Cardiac muscle cell (in vitro differentiated cells and primary cell): ENCODE measurements at regions not wholly inside any gene's neighbourhood (a gene's known extent, or its start where the extent isn't known, plus 50 kb on each side); places are given as distances from the start of the nearest gene placed in this dataset.

ENCODE experiments used
- DNase-seq, 2 donors: peaks; one replicate each; pipeline versions ENCODE4 v3.0.0 to v3.0.0-alpha.2; 2010 to 2017; ENCODE audit warnings: low read depth in 1 of 2, low spot score in 1 of 2
- H3K27ac ChIP-seq: fragments of 200-600 bp; sonication (generic); 2 replicates; pipeline ENCODE4 v1.5.1; 2016
- H3K27me3 ChIP-seq: fragments of 200-600 bp; sonication (generic); 2 replicates; pipeline ENCODE4 v1.6.0; 2016; ENCODE audit warnings: control low read depth
- H3K36me3 ChIP-seq: fragments of 200-600 bp; sonication (generic); 2 replicates; pipeline ENCODE4 v1.5.1; 2016; ENCODE audit warnings: control low read depth
- H3K4me1 ChIP-seq: fragments of 200-600 bp; sonication (generic); 2 replicates; pipeline ENCODE4 v1.8.1; 2017; ENCODE audit warnings: low read depth, mild to moderate bottlenecking, mixed run types
- H3K4me3 ChIP-seq: fragments of 200-600 bp; sonication (generic); 2 replicates; pipeline ENCODE4 v1.5.1; 2016; ENCODE audit warnings: mild to moderate bottlenecking
- H3K9me3 ChIP-seq: fragments of 200-600 bp; sonication (generic); 2 replicates; pipeline ENCODE4 v1.5.1; 2017; ENCODE audit warnings: low read depth, mild to moderate bottlenecking, control low read depth
- TF ChIP-seq, protein P1 (sequence below): IDR thresholded peaks from 2 replicates; pipeline ENCODE4 v1.5.1; 2012; ENCODE audit warnings: low read depth, mild to moderate bottlenecking, low read length

- no peak overlapping the region for H3K4me3 ChIP-seq
- TF ChIP-seq, protein P1, sequence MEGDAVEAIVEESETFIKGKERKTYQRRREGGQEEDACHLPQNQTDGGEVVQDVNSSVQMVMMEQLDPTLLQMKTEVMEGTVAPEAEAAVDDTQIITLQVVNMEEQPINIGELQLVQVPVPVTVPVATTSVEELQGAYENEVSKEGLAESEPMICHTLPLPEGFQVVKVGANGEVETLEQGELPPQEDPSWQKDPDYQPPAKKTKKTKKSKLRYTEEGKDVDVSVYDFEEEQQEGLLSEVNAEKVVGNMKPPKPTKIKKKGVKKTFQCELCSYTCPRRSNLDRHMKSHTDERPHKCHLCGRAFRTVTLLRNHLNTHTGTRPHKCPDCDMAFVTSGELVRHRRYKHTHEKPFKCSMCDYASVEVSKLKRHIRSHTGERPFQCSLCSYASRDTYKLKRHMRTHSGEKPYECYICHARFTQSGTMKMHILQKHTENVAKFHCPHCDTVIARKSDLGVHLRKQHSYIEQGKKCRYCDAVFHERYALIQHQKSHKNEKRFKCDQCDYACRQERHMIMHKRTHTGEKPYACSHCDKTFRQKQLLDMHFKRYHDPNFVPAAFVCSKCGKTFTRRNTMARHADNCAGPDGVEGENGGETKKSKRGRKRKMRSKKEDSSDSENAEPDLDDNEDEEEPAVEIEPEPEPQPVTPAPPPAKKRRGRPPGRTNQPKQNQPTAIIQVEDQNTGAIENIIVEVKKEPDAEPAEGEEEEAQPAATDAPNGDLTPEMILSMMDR = no peak
- DNase-seq = peak in 1 of 2 donors; percentile 81
- H3K4me1 ChIP-seq = no peaks in the 10 kb centered on the region
- no peak overlapping the region for H3K27ac ChIP-seq
- no peaks in the 10 kb centered on the region for H3K9me3 ChIP-seq
- H3K36me3 ChIP-seq = no peaks in the 10 kb centered on the region
- peaks cover 4% of the 10 kb centered on the region for H3K27me3 ChIP-seq
These were observed 75.5 kb upstream of the PCGF5 start for GRCh38 chr10:91144961-91145360.

DNA sequence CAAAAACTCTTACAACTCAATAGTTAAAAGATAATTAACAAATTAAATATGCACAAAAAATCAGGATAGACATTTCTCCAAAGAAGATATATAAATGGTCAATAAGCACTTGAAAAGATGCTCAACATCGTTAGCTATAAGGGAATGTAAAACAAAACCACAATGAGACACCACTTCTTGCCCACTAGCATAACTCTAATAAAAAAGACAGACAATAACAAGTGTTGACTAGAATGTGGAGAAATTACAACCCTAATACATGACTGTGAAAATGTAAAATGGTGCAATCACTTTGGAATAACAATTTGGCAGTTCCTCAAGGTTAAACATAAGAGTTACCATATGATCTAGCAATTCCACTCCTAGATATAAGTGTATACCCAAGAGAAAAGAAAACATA is 74.3 kb upstream of the PCGF5 start:
- H3K9me3 ChIP-seq = no peaks in the 10 kb centered on the region
- H3K36me3 ChIP-seq = no peaks in the 10 kb centered on the region

DNA sequence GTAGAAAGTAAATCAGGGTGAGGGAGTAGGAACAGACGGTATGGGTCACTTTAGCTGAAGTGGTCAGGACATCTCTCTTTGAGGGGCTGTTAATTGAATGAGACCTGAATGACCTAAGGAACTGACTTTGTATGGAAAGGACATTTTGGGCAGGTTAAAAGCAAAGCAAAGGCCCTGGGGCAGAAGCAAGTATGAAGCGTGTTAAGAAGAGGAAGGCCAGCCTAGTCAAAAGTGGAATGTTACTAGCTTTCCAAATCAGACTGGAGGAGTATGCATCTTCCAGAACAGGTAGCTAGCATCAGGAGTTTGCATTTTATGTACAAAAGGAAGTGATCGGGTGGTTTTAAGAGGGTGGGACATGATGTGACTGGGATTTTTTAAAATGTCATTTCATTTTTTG is 70.9 kb upstream of the PCGF5 start:
- no peaks in the 10 kb centered on the region for H3K9me3 ChIP-seq
- no peak for DNase-seq
- H3K36me3 ChIP-seq = no peaks in the 10 kb centered on the region
- no peak overlapping the region for H3K4me3 ChIP-seq
- H3K27me3 ChIP-seq = peaks cover 4% of the 10 kb centered on the region
- H3K4me1 ChIP-seq = no peaks in the 10 kb centered on the region
- no peak overlapping the region for H3K27ac ChIP-seq
- TF ChIP-seq, protein P1 = no peak

More for the DNA sequence above, 74.3 kb upstream of the PCGF5 start:
- Histone ChIP-seq H3K27ac (no peak overlapping the region), H3K4me3 (no peak overlapping the region), H3K27me3 (peaks cover 4% of the 10 kb centered on the region), H3K4me1 (no peaks in the 10 kb centered on the region)
- DNase-seq = no peak
- TF ChIP-seq, protein P1 = no peak

GRCh38 chr10:91150631-91151030 is 69.8 kb upstream of the PCGF5 start:
- Histone ChIP-seq H3K36me3 (no peaks in the 10 kb centered on the region), H3K27ac (no peak overlapping the region), H3K27me3 (peaks cover 10% of the 10 kb centered on the region), H3K9me3 (no peaks in the 10 kb centered on the region), H3K4me3 (no peak overlapping the region), H3K4me1 (no peaks in the 10 kb centered on the region)
- no peak for DNase-seq
- TF ChIP-seq, protein P1 = no peak

DNA sequence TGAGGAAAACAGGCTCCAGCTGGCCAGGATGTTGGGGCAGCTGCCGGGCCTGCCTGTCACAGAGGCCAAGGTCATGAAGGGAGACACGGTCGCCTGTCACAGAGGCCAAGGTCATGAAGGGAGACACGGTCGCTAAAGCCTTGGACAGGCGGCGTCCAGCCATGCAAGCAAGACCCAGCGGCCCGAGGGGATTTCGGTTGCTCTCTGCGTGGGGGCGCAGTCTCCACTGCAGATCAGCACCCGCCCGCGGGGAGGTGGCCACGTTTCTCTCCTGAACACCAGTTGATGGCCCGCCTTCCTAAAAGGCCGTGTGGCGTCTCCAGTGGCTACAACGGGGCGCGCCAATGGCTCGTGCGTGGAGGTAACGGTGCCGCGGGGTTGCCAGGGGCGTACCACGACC is 67.0 kb upstream of the PCGF5 start:
- H3K4me3 ChIP-seq = no peak overlapping the region
- TF ChIP-seq, protein P1 = no peak
- no peaks in the 10 kb centered on the region for H3K4me1 ChIP-seq
- DNase-seq = no peak
- no peak overlapping the region for H3K27ac ChIP-seq
- H3K27me3 ChIP-seq = peaks cover 35% of the 10 kb centered on the region
- no peaks in the 10 kb centered on the region for H3K9me3 ChIP-seq
- no peaks in the 10 kb centered on the region for H3K36me3 ChIP-seq

GRCh38 chr10:91154842-91155241 is 65.6 kb upstream of the PCGF5 start:
- Histone ChIP-seq H3K4me1 (no peaks in the 10 kb centered on the region), H3K36me3 (no peaks in the 10 kb centered on the region), H3K27ac (no peak overlapping the region), H3K4me3 (no peak overlapping the region), H3K9me3 (no peaks in the 10 kb centered on the region), H3K27me3 (peaks cover 48% of the 10 kb centered on the region)
- DNase-seq = no peak
- TF ChIP-seq, protein P1 = no peak
